HUES48 (cell line): ENCODE measurements at regions not wholly inside any gene's neighbourhood (a gene's known extent, or its start where the extent isn't known, plus 50 kb on each side); places are given as distances from the start of the nearest gene placed in this dataset.

Experiments
- H3K27ac ChIP-seq: one replicate; pipeline ENCODE4 v1.7.0; 2013; ENCODE audit warnings: low read depth, low read length, inconsistent platforms
- H3K27me3 ChIP-seq: 2 replicates; pipeline ENCODE4 v1.6.1; 2013; ENCODE audit warnings: mild to moderate bottlenecking, low read length; ENCODE audit not compliant: control insufficient read depth, insufficient read depth
- H3K36me3 ChIP-seq: 2 replicates; pipeline ENCODE4 v1.6.1; 2013; ENCODE audit warnings: low read length; ENCODE audit not compliant: control insufficient read depth, insufficient read depth
- H3K4me1 ChIP-seq: 2 replicates; pipeline ENCODE4 v1.6.1; 2013; ENCODE audit warnings: mild to moderate bottlenecking, low read length; ENCODE audit not compliant: control insufficient read depth, insufficient read depth
- H3K4me3 ChIP-seq: 2 replicates; pipeline ENCODE4 v1.5.1; 2013; ENCODE audit warnings: mild to moderate bottlenecking, low read depth, low read length
- H3K9ac ChIP-seq: 2 replicates; pipeline ENCODE4 v1.6.1; 2013; ENCODE audit warnings: mild to moderate bottlenecking, low read depth, low read length, moderate library complexity
- H3K9me3 ChIP-seq: 2 replicates; pipeline ENCODE4 v1.6.1; 2013; ENCODE audit warnings: low read length; ENCODE audit not compliant: control insufficient read depth, insufficient read depth

- Histone ChIP-seq H3K27me3 (no peaks in the 10 kb centered on the region), H3K9ac (no peak overlapping the region), H3K9me3 (no peaks in the 10 kb centered on the region), H3K4me1 (no peaks in the 10 kb centered on the region), H3K27ac (no peak overlapping the region), H3K36me3 (no peaks in the 10 kb centered on the region), H3K4me3 (no peak overlapping the region)
These were observed 103.6 kb upstream of the TNFAIP3 start for GRCh38 chr6:137763436-137763835.

GRCh38 chr6:137763886-137764285, 103.2 kb upstream of the TNFAIP3 start:
- Histone ChIP-seq H3K27ac (no peak overlapping the region), H3K36me3 (no peaks in the 10 kb centered on the region), H3K4me1 (no peaks in the 10 kb centered on the region), H3K9me3 (no peaks in the 10 kb centered on the region), H3K27me3 (no peaks in the 10 kb centered on the region), H3K9ac (no peak overlapping the region), H3K4me3 (no peak overlapping the region)

- H3K27ac ChIP-seq = no peak overlapping the region
- no peak overlapping the region for H3K4me3 ChIP-seq
- H3K27me3 ChIP-seq = no peaks in the 10 kb centered on the region
- H3K9me3 ChIP-seq = no peaks in the 10 kb centered on the region
- H3K9ac ChIP-seq = no peak overlapping the region
- no peaks in the 10 kb centered on the region for H3K4me1 ChIP-seq
- no peaks in the 10 kb centered on the region for H3K36me3 ChIP-seq
These were observed 102.6 kb upstream of the TNFAIP3 start for GRCh38 chr6:137764464-137764863.

GRCh38 chr6:137765059-137765458, 102.0 kb upstream of the TNFAIP3 start:
- Histone ChIP-seq H3K4me1 (no peaks in the 10 kb centered on the region), H3K27ac (no peak overlapping the region)

GRCh38 chr6:137766596-137767370, 100.3 kb upstream of the TNFAIP3 start:
- H3K27me3 ChIP-seq = no peaks in the 10 kb centered on the region
- H3K27ac ChIP-seq = no peak overlapping the region
- H3K4me3 ChIP-seq = no peak overlapping the region
- H3K4me1 ChIP-seq = no peaks in the 10 kb centered on the region
- H3K9ac ChIP-seq = no peak overlapping the region
- no peaks in the 10 kb centered on the region for H3K36me3 ChIP-seq
- no peaks in the 10 kb centered on the region for H3K9me3 ChIP-seq

More at GRCh38 chr6:137765059-137765458, 102.0 kb upstream of the TNFAIP3 start:
- Histone ChIP-seq H3K9me3 (no peaks in the 10 kb centered on the region), H3K27me3 (no peaks in the 10 kb centered on the region), H3K4me3 (no peak overlapping the region), H3K36me3 (no peaks in the 10 kb centered on the region), H3K9ac (no peak overlapping the region)

- no peaks in the 10 kb centered on the region for H3K36me3 ChIP-seq
- no peaks in the 10 kb centered on the region for H3K4me1 ChIP-seq
- no peak overlapping the region for H3K9ac ChIP-seq
- H3K27ac ChIP-seq = no peak overlapping the region
- H3K27me3 ChIP-seq = no peaks in the 10 kb centered on the region
- H3K9me3 ChIP-seq = no peaks in the 10 kb centered on the region
- H3K4me3 ChIP-seq = no peak overlapping the region
These were observed 99.6 kb upstream of the TNFAIP3 start for GRCh38 chr6:137767465-137767864.

GRCh38 chr6:137767911-137768690, 99.0 kb upstream of the TNFAIP3 start:
- Histone ChIP-seq H3K36me3 (no peaks in the 10 kb centered on the region), H3K4me3 (no peak overlapping the region), H3K27ac (no peak overlapping the region), H3K9ac (no peak overlapping the region), H3K27me3 (no peaks in the 10 kb centered on the region), H3K4me1 (no peaks in the 10 kb centered on the region), H3K9me3 (no peaks in the 10 kb centered on the region)

- Histone ChIP-seq H3K4me3 (no peak overlapping the region), H3K27me3 (no peaks in the 10 kb centered on the region), H3K4me1 (no peaks in the 10 kb centered on the region), H3K9me3 (no peaks in the 10 kb centered on the region), H3K36me3 (no peaks in the 10 kb centered on the region), H3K9ac (no peak overlapping the region), H3K27ac (no peak overlapping the region)
These were observed 98.1 kb upstream of the TNFAIP3 start for GRCh38 chr6:137768935-137769334.

GRCh38 chr6:137769797-137770362, 97.2 kb upstream of the TNFAIP3 start:
- H3K27me3 ChIP-seq = no peaks in the 10 kb centered on the region
- H3K9ac ChIP-seq = no peak overlapping the region
- H3K4me3 ChIP-seq = no peak overlapping the region
- H3K4me1 ChIP-seq = no peaks in the 10 kb centered on the region
- H3K36me3 ChIP-seq = no peaks in the 10 kb centered on the region
- H3K9me3 ChIP-seq = no peaks in the 10 kb centered on the region
- no peak overlapping the region for H3K27ac ChIP-seq

GRCh38 chr6:137772541-137773250, 94.4 kb upstream of the TNFAIP3 start:
- no peaks in the 10 kb centered on the region for H3K27me3 ChIP-seq
- no peak overlapping the region for H3K9ac ChIP-seq
- no peaks in the 10 kb centered on the region for H3K9me3 ChIP-seq
- no peaks in the 10 kb centered on the region for H3K4me1 ChIP-seq
- no peak overlapping the region for H3K4me3 ChIP-seq
- no peak overlapping the region for H3K27ac ChIP-seq
- no peaks in the 10 kb centered on the region for H3K36me3 ChIP-seq
